ENCODE measurements at regions not wholly inside any gene's neighbourhood (a gene's known extent, or its start where the extent isn't known, plus 50 kb on each side); places are given as distances from the start of the nearest gene placed in this dataset.

GRCh38 chr3:86481031-86481430 is 509.9 kb downstream of the VGLL3 start:
- no peaks in the 10 kb centered on the region for H3K27me3 ChIP-seq (replicated peaks in 1 of 2; ENCODE audit: control insufficient read depth in 2 of 2, insufficient read depth in 2 of 2, low read length in 1 of 2)
- no peak overlapping the region for H2AFZ ChIP-seq (ENCODE audit: control insufficient read depth, low read depth, low read length)
- ChIA-PET POLR2A (no interaction called here), CTCF (no interaction called here), SMC1A (ENCODE audit: uncharacterized antibody, unreplicated experiment) (no interaction called here), RAD21 (ENCODE audit: unreplicated experiment) (no interaction called here)
- no peak overlapping the region for H3K9ac ChIP-seq (ENCODE audit: control insufficient read depth, insufficient read depth, low read length)
- H3K27ac ChIP-seq (ENCODE audit: control insufficient read depth, insufficient read depth) = no peak overlapping the region
- H4K20me1 ChIP-seq (ENCODE audit: control insufficient read depth, insufficient read depth) = no peaks in the 10 kb centered on the region
- FAIRE-seq (no peak), ATAC-seq (no peak), DNase-seq (ENCODE audit: low read depth, low spot score) (no peak)
- no peak overlapping the region for H3K4me2 ChIP-seq (ENCODE audit: control insufficient read depth, insufficient read depth)
- in situ Hi-C loops (cut with MboI) (no loop called here), intact Hi-C loops (cut with micrococcal nuclease; ENCODE audit: unreplicated experiment) (no loop called here)
- H3K36me3 ChIP-seq (ENCODE audit: control insufficient read depth in 2 of 2, insufficient read depth in 2 of 2, low read length in 1 of 2) = no peaks in the 10 kb centered on the region
- H3K79me2 ChIP-seq (ENCODE audit: control insufficient read depth, insufficient read depth, low read length) = no peaks in the 10 kb centered on the region
- H3K9me3 ChIP-seq (replicated peaks; ENCODE audit: control insufficient read depth, insufficient read depth, low read length) = no peaks in the 10 kb centered on the region
- H3K4me1 ChIP-seq (ENCODE audit: control insufficient read depth, insufficient read depth, low read length) = no peaks in the 10 kb centered on the region
- no TSS peak for BruUV-seq (replicated peaks)
- no peak overlapping the region for H3K4me3 ChIP-seq
- no peak for TF ChIP-seq FOXK2 (IDR thresholded peaks at IDR 0.05)
- no peak for TF ChIP-seq SRF (IDR thresholded peaks at IDR 0.05; ENCODE audit: low read depth in 2 of 2, low read length in 2 of 2)
- no peak for TF ChIP-seq RAD51 (IDR thresholded peaks at IDR 0.05)
- TF ChIP-seq, protein P1, sequence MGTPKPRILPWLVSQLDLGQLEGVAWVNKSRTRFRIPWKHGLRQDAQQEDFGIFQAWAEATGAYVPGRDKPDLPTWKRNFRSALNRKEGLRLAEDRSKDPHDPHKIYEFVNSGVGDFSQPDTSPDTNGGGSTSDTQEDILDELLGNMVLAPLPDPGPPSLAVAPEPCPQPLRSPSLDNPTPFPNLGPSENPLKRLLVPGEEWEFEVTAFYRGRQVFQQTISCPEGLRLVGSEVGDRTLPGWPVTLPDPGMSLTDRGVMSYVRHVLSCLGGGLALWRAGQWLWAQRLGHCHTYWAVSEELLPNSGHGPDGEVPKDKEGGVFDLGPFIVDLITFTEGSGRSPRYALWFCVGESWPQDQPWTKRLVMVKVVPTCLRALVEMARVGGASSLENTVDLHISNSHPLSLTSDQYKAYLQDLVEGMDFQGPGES (IDR thresholded peaks at IDR 0.05) = no peak
- no peak for TF ChIP-seq ETV6 (conservative IDR thresholded peaks at IDR 0.05 in 1 of 2, IDR thresholded peaks at IDR 0.05 in 1 of 2; ENCODE audit: borderline replicate concordance in 1 of 2, low read depth in 1 of 2)
- TF ChIP-seq RBBP5 (conservative IDR thresholded peaks at IDR 0.05) = no peak
- TF ChIP-seq SIX5 (IDR thresholded peaks at IDR 0.05; ENCODE audit: low read depth, low read length, severe bottlenecking) = no peak
- no peak for TF ChIP-seq SUZ12 (IDR thresholded peaks at IDR 0.05; ENCODE audit: unreplicated experiment)
- TF ChIP-seq, protein P2, sequence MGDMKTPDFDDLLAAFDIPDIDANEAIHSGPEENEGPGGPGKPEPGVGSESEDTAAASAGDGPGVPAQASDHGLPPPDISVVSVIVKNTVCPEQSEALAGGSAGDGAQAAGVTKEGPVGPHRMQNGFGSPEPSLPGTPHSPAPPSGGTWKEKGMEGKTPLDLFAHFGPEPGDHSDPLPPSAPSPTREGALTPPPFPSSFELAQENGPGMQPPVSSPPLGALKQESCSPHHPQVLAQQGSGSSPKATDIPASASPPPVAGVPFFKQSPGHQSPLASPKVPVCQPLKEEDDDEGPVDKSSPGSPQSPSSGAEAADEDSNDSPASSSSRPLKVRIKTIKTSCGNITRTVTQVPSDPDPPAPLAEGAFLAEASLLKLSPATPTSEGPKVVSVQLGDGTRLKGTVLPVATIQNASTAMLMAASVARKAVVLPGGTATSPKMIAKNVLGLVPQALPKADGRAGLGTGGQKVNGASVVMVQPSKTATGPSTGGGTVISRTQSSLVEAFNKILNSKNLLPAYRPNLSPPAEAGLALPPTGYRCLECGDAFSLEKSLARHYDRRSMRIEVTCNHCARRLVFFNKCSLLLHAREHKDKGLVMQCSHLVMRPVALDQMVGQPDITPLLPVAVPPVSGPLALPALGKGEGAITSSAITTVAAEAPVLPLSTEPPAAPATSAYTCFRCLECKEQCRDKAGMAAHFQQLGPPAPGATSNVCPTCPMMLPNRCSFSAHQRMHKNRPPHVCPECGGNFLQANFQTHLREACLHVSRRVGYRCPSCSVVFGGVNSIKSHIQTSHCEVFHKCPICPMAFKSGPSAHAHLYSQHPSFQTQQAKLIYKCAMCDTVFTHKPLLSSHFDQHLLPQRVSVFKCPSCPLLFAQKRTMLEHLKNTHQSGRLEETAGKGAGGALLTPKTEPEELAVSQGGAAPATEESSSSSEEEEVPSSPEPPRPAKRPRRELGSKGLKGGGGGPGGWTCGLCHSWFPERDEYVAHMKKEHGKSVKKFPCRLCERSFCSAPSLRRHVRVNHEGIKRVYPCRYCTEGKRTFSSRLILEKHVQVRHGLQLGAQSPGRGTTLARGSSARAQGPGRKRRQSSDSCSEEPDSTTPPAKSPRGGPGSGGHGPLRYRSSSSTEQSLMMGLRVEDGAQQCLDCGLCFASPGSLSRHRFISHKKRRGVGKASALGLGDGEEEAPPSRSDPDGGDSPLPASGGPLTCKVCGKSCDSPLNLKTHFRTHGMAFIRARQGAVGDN (IDR thresholded peaks at IDR 0.05) = no peak
- TF ChIP-seq ATF2 (IDR thresholded peaks at IDR 0.05; ENCODE audit: low read length) = no peak
- no peak for TF ChIP-seq ESRRA (IDR thresholded peaks at IDR 0.05; ENCODE audit: low read length)
- TF ChIP-seq RAD21 (IDR thresholded peaks at IDR 0.05; ENCODE audit: insufficient read depth, low read depth, low read length) = no peak
- no peak for TF ChIP-seq MEF2A (IDR thresholded peaks at IDR 0.05; ENCODE audit: insufficient read depth, low read depth, low read length)
- TF ChIP-seq HSF1 (IDR thresholded peaks at IDR 0.05; ENCODE audit: low read depth, low read length) = no peak
- no peak for TF ChIP-seq MTA2 (IDR thresholded peaks at IDR 0.05; ENCODE audit: low read depth)
